Spleen (tissue), 11 donors: ENCODE measurements at regions not wholly inside any gene's neighbourhood (a gene's known extent, or its start where the extent isn't known, plus 50 kb on each side); places are given as distances from the start of the nearest gene placed in this dataset.

Experiments
- DNase-seq: peaks from one replicate; pipeline ENCODE4 v3.0.0-alpha.2; 2020
- H3K27ac ChIP-seq, 8 donors: fragments of 200-600 bp; sonication (generic) in 7 of 8; 1 replicate in 4 of 8; 2 replicates in 4 of 8; pipeline versions ENCODE4 v1.5.0 to v1.8.0; 2016 to 2021; ENCODE audit warnings: inconsistent platforms in 4 of 8, mild to moderate bottlenecking in 4 of 8, moderate library complexity in 1 of 8
- H3K27me3 ChIP-seq, 7 donors: fragments of 200-600 bp; sonication (generic) in 6 of 7; replicated peaks in 1 of 7; 1 replicate in 4 of 7; 2 replicates in 3 of 7; pipeline versions ENCODE4 v1.5.0 to v1.8.0; 2016 to 2021; ENCODE audit warnings: inconsistent platforms in 3 of 7, mild to moderate bottlenecking in 1 of 7
- H3K36me3 ChIP-seq, 6 donors: fragments of 200-600 bp; sonication (generic) in 5 of 6; 1 replicate in 4 of 6; 2 replicates in 2 of 6; pipeline versions ENCODE4 v1.5.0 to v1.8.0; 2016 to 2021; ENCODE audit warnings: inconsistent platforms in 2 of 6
- H3K4me1 ChIP-seq, 6 donors: fragments of 200-600 bp; sonication (generic) in 5 of 6; 1 replicate in 3 of 6; 2 replicates in 3 of 6; pipeline versions ENCODE4 v1.5.0 to v1.8.0; 2016 to 2021; ENCODE audit warnings: inconsistent platforms in 3 of 6
- H3K4me3 ChIP-seq, 8 donors: fragments of 200-600 bp; sonication (generic) in 7 of 8; 1 replicate in 4 of 8; 2 replicates in 4 of 8; pipeline versions ENCODE4 v1.5.0 to v1.8.0; 2016 to 2021; ENCODE audit warnings: inconsistent platforms in 4 of 8, mild to moderate bottlenecking in 4 of 8, moderate library complexity in 2 of 8
- H3K9me3 ChIP-seq, 8 donors: fragments of 200-600 bp; sonication (generic) in 7 of 8; 1 replicate in 4 of 8; 2 replicates in 4 of 8; pipeline versions ENCODE4 v1.5.0 to v1.8.0; 2016 to 2021; ENCODE audit warnings: inconsistent platforms in 4 of 8
- CTCF ChIP-seq, 11 experiments: fragments of 200-600 bp in 7 of 11; fragments of 450-650 bp in 4 of 11; sonication (generic) in 4 of 11; IDR thresholded peaks in 8 of 11; conservative IDR thresholded peaks in 3 of 11; 1 replicate in 7 of 11; 2 replicates in 4 of 11; pipeline versions ENCODE4 v1.4.0 to v1.8.0; 2016 to 2021; ENCODE audit warnings: antibody characterized with exemption in 11 of 11, inconsistent platforms in 4 of 11, mild to moderate bottlenecking in 1 of 11
- POLR2A ChIP-seq, 3 donors: fragments of 450-650 bp; IDR thresholded peaks; one replicate each; pipeline ENCODE4 v1.5.1; 2017; ENCODE audit warnings: antibody characterized with exemption in 3 of 3, mild to moderate bottlenecking in 1 of 3
- POLR2AphosphoS5 ChIP-seq, 3 donors: sonication (generic); formaldehyde crosslinking; IDR thresholded peaks; one replicate each; pipeline ENCODE4 v1.5.1; 2017; ENCODE audit warnings: antibody characterized with exemption in 3 of 3
- WGBS, 5 donors: extraction: QIAGEN DNeasy Blood & Tissue Kit in 3 of 5; methylation state at CpG; one replicate each; pipeline versions ENCODE4 v1.1.5 to v1.1.7; 2013 to 2018; 5-methylcytosine and 5-hydroxymethylcytosine counted together
- intact Hi-C: fragments of 100-400 bp; cut with DNase I; formaldehyde crosslinking; loops from one replicate; pipeline ENCODE4 v1.15.0; 2023; ENCODE audit warnings: low total_unique reads
- donor health status: healthy with polysubstance abuse.
- donor health status: DM: no; HTN: no; CAD: no; lungs with moderate emphysema.
- donor health status: DM: no; HTN: no; CAD: no.
- donor health status: Bipolar disorder and iron deficiency.
- donor health status: healthy.
- donor health status: DM: no; HTN: no; CAD: no.
- donor health status: DM: yes; HTN: yes; CAD: no.

GRCh38 chr15:94535298-94536048 is 304.1 kb downstream of the MCTP2 start:
- Histone ChIP-seq H3K27ac (no peak overlapping the region), H3K4me1 (peaks cover 0 to 6% (median 0%) of the 10 kb centered on the region in 6 donors), H3K36me3 (no peaks in the 10 kb centered on the region), H3K9me3 (no peaks in the 10 kb centered on the region), H3K27me3 (peaks cover 0 to 8% (median 0%) of the 10 kb centered on the region in 7 donors), H3K4me3 (no peak overlapping the region)
- TF ChIP-seq CTCF (IDR thresholded peaks at IDR 0.05 in 8 of 11, conservative IDR thresholded peaks at IDR 0.05 in 3 of 11) (no peak), POLR2A (IDR thresholded peaks at IDR 0.05) (no peak), POLR2AphosphoS5 (IDR thresholded peaks at IDR 0.05) (no peak)
- WGBS, 5 donors: 67 to 91% (median 89%) methylated on average over 2 of the region's 2 CpGs
- intact Hi-C loops: no loop called here
- DNase-seq: no peak

- Histone ChIP-seq H3K9me3 (no peaks in the 10 kb centered on the region), H3K27ac (no peak overlapping the region), H3K27me3 (peaks cover 0 to 8% (median 0%) of the 10 kb centered on the region in 7 donors), H3K4me3 (no peak overlapping the region), H3K4me1 (peaks cover 0 to 2% (median 0%) of the 10 kb centered on the region in 6 donors), H3K36me3 (no peaks in the 10 kb centered on the region)
- TF ChIP-seq POLR2AphosphoS5 (IDR thresholded peaks at IDR 0.05) (no peak), CTCF (IDR thresholded peaks at IDR 0.05 in 8 of 11, conservative IDR thresholded peaks at IDR 0.05 in 3 of 11) (no peak), POLR2A (IDR thresholded peaks at IDR 0.05) (no peak)
- WGBS, 5 donors: 29 to 52% (median 42%) methylated on average over 3 of the region's 3 CpGs
- no peak for DNase-seq
- intact Hi-C loops: no loop called here
Measured at GRCh38 chr15:94536549-94536948, 305.2 kb downstream of the MCTP2 start.

GRCh38 chr15:94538280-94538679 is 306.9 kb downstream of the MCTP2 start:
- 0 to 43% (median 0%) methylated on average over 1 of the region's 1 CpG for WGBS, 5 donors

More at GRCh38 chr15:94538280-94538679, 306.9 kb downstream of the MCTP2 start:
- Histone ChIP-seq H3K4me3 (no peak overlapping the region), H3K27me3 (peaks cover 0 to 8% (median 0%) of the 10 kb centered on the region in 7 donors), H3K9me3 (no peaks in the 10 kb centered on the region), H3K27ac (no peak overlapping the region), H3K36me3 (no peaks in the 10 kb centered on the region), H3K4me1 (no peaks in the 10 kb centered on the region)
- DNase-seq: no peak
- no peak for TF ChIP-seq CTCF (IDR thresholded peaks at IDR 0.05 in 8 of 11, conservative IDR thresholded peaks at IDR 0.05 in 3 of 11)
- TF ChIP-seq POLR2AphosphoS5 (IDR thresholded peaks at IDR 0.05): no peak
- TF ChIP-seq POLR2A (IDR thresholded peaks at IDR 0.05): no peak
- intact Hi-C loops: no loop called here
